H9 (cell line): ENCODE measurements at regions not wholly inside any gene's neighbourhood (a gene's known extent, or its start where the extent isn't known, plus 50 kb on each side); places are given as distances from the start of the nearest gene placed in this dataset.

Source experiments
- DNase-seq: peaks from one replicate; pipeline ENCODE4 v3.0.0-alpha.2; 2017
- H2AFZ ChIP-seq: one replicate; pipeline ENCODE4 v1.6.1; 2013; ENCODE audit warnings: mild to moderate bottlenecking, low read length, control low read depth, moderate library complexity
- H2AK5ac ChIP-seq: 2 replicates; pipeline ENCODE4 v1.6.1; 2013; ENCODE audit warnings: low read length, control low read depth, mixed read lengths; ENCODE audit not compliant: insufficient read length
- H2BK120ac ChIP-seq: one replicate; pipeline ENCODE4 v1.6.1; 2013; ENCODE audit warnings: low read depth, mild to moderate bottlenecking, low read length, control low read depth, inconsistent platforms; ENCODE audit not compliant: poor library complexity, severe bottlenecking
- H2BK12ac ChIP-seq: 2 replicates; pipeline ENCODE4 v1.6.1; 2013; ENCODE audit warnings: low read length, control low read depth, mixed read lengths, low read depth; ENCODE audit not compliant: insufficient read length
- H2BK15ac ChIP-seq: 2 replicates; pipeline ENCODE4 v1.6.1; 2013; ENCODE audit warnings: low read depth, low read length, control low read depth
- H2BK20ac ChIP-seq: one replicate; pipeline ENCODE4 v1.6.1; 2013; ENCODE audit warnings: low read depth, mild to moderate bottlenecking, low read length, control low read depth, inconsistent platforms; ENCODE audit not compliant: poor library complexity, severe bottlenecking
- H2BK5ac ChIP-seq: 2 replicates; pipeline ENCODE4 v1.6.1; 2013; ENCODE audit warnings: low read length, control low read depth, mixed read lengths; ENCODE audit not compliant: insufficient read length
- H3K14ac ChIP-seq: 2 replicates; pipeline ENCODE4 v1.6.1; 2013; ENCODE audit warnings: low read length, control low read depth; ENCODE audit not compliant: insufficient read depth
- H3K18ac ChIP-seq: 2 replicates; pipeline ENCODE4 v1.6.1; 2013; ENCODE audit warnings: low read depth, mild to moderate bottlenecking, mixed read lengths, low read length, control low read depth; ENCODE audit not compliant: insufficient read length
- H3K23ac ChIP-seq: 2 replicates; pipeline ENCODE4 v1.6.1; 2013; ENCODE audit warnings: low read length, control low read depth, mixed read lengths, low read depth; ENCODE audit not compliant: insufficient read length
- H3K23me2 ChIP-seq: 2 replicates; pipeline ENCODE4 v1.6.1; 2013; ENCODE audit warnings: low read depth, mild to moderate bottlenecking, mixed read lengths, low read length, control low read depth; ENCODE audit not compliant: insufficient read length, poor library complexity, severe bottlenecking
- H3K27ac ChIP-seq: 2 replicates; pipeline ENCODE4 v1.5.1; 2013; ENCODE audit warnings: low read length, control low read depth, mixed read lengths, low read depth; ENCODE audit not compliant: insufficient read length
- H3K27me3 ChIP-seq: 2 replicates; pipeline ENCODE4 v1.6.1; 2013; ENCODE audit warnings: low read length, control low read depth, inconsistent platforms; ENCODE audit not compliant: insufficient read depth
- H3K4ac ChIP-seq: 2 replicates; pipeline ENCODE4 v1.6.1; 2013; ENCODE audit warnings: low read depth, mild to moderate bottlenecking, control low read depth, inconsistent platforms, low read length, moderate library complexity
- H3K4me1 ChIP-seq: 2 replicates; pipeline ENCODE4 v1.6.1; 2013; ENCODE audit warnings: low read length, control low read depth, inconsistent platforms; ENCODE audit not compliant: insufficient read depth
- H3K4me2 ChIP-seq: 2 replicates; pipeline ENCODE4 v1.6.1; 2013; ENCODE audit warnings: low read length, control low read depth, mixed read lengths; ENCODE audit not compliant: insufficient read length, insufficient read depth
- H3K56ac ChIP-seq: 2 replicates; pipeline ENCODE4 v1.6.1; 2013; ENCODE audit warnings: low read depth, mild to moderate bottlenecking, mixed read lengths, low read length, control low read depth; ENCODE audit not compliant: insufficient read length
- H3K79me1 ChIP-seq: 2 replicates; pipeline ENCODE4 v1.6.1; 2013; ENCODE audit warnings: low read depth, mild to moderate bottlenecking, moderate library complexity, low read length, control low read depth, inconsistent platforms; ENCODE audit not compliant: insufficient read depth, poor library complexity, severe bottlenecking
- H3K79me2 ChIP-seq: 2 replicates; pipeline ENCODE4 v1.6.1; 2013; ENCODE audit warnings: low read length, control low read depth, inconsistent platforms; ENCODE audit not compliant: insufficient read depth
- H3K9ac ChIP-seq: 2 replicates; pipeline ENCODE4 v1.6.1; 2013; ENCODE audit warnings: low read length, control low read depth, mixed read lengths; ENCODE audit not compliant: insufficient read length; ENCODE audit errors: extremely low read depth
- H3K9me3 ChIP-seq: one replicate; pipeline ENCODE4 v1.6.1; 2013; ENCODE audit warnings: low read depth, low read length, inconsistent platforms; ENCODE audit not compliant: control insufficient read depth
- H3T11ph ChIP-seq: one replicate; pipeline ENCODE4 v1.6.1; 2013; ENCODE audit warnings: mild to moderate bottlenecking, low read length, control low read depth, inconsistent platforms
- H4K20me1 ChIP-seq: one replicate; pipeline ENCODE4 v1.6.1; 2013; ENCODE audit not compliant: control insufficient read depth, insufficient read length, insufficient read depth
- H4K5ac ChIP-seq: 2 replicates; pipeline ENCODE4 v1.6.1; 2013; ENCODE audit warnings: low read depth, mild to moderate bottlenecking, mixed read lengths, low read length, control low read depth; ENCODE audit not compliant: insufficient read length
- H4K8ac ChIP-seq: replicated peaks from 2 replicates; pipeline ENCODE4 v1.6.1; 2013; ENCODE audit warnings: low read length, control low read depth, mixed read lengths, low read depth; ENCODE audit not compliant: insufficient read length
- H4K91ac ChIP-seq: 2 replicates; pipeline ENCODE4 v1.6.1; 2013; ENCODE audit warnings: low read depth, mild to moderate bottlenecking, moderate library complexity, mixed read lengths, low read length, control low read depth; ENCODE audit not compliant: insufficient read length
- H3K27ac Mint-ChIP-seq, 3 experiments: 2 replicates in 2 of 3; 3 replicates in 1 of 3; pipeline ENCODE4 v1.8.0; 2020 to 2021; ENCODE audit warnings: mixed read lengths in 3 of 3, mild to moderate bottlenecking in 1 of 3, moderate library complexity in 1 of 3
- H3K27me3 Mint-ChIP-seq: 2 replicates; pipeline ENCODE4 v1.8.0; 2021; ENCODE audit warnings: low read depth, mild to moderate bottlenecking, moderate library complexity, mixed read lengths
- H3K36me3 Mint-ChIP-seq, 3 experiments: 2 replicates in 2 of 3; 3 replicates in 1 of 3; pipeline ENCODE4 v1.8.0; 2020 to 2021; ENCODE audit warnings: low read depth in 3 of 3, mixed read lengths in 3 of 3; ENCODE audit not compliant: insufficient read depth in 1 of 3
- H3K4me1 Mint-ChIP-seq, 2 experiments: 2 replicates each; pipeline ENCODE4 v1.8.0; 2020; ENCODE audit warnings: mixed read lengths in 2 of 2
- H3K4me3 Mint-ChIP-seq, 2 experiments: 2 replicates in 1 of 2; 3 replicates in 1 of 2; pipeline ENCODE4 v1.8.0; 2020 to 2021; ENCODE audit warnings: mild to moderate bottlenecking in 2 of 2, mixed read lengths in 2 of 2, moderate library complexity in 1 of 2
- H3K9me3 Mint-ChIP-seq, 2 experiments: 2 replicates in 1 of 2; 3 replicates in 1 of 2; pipeline ENCODE4 v1.8.0; 2020; ENCODE audit warnings: mild to moderate bottlenecking in 2 of 2, mixed read lengths in 2 of 2, moderate library complexity in 1 of 2
- WGBS: extraction: QIAGEN DNeasy Blood & Tissue Kit; methylation state at CpG from one replicate; pipeline ENCODE4 v1.1.7; 2013; ENCODE audit warnings: missing lambda C conversion rate, low lambda C conversion rate, mixed read lengths; ENCODE audit not compliant: insufficient read length; ENCODE audit errors: extremely low coverage; 5-methylcytosine and 5-hydroxymethylcytosine counted together
- TF ChIP-seq, protein P1 (sequence below): fragments of 200-600 bp; sonication (generic); conservative IDR thresholded peaks from 3 replicates; pipeline ENCODE4 v1.8.0; 2021; ENCODE audit warnings: antibody characterized with exemption, mild to moderate bottlenecking

DNA sequence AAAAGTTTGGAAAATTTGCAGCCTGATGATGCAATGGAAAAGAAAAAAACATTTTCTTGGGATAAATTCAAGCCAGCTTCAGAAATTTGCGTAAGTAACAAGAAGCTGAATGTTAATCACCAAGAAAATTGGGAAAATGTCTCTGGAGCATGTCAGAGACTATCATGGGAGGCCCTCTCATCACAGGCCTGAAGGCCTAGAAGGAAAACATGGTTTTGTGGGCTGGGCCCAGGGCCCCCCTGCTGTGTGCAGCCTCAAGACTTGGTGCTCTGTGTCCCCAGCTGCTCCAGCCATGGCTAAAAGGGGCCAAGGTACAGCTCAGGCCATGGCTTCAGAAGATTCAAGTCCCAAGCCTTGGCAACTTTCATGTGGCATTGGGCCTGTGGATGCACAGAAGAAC lies 1049.8 kb upstream of the GRIA3 start:
- no peak overlapping the region for H3K27ac Mint-ChIP-seq
- H3K36me3 Mint-ChIP-seq = peaks cover 7 to 18% (median 11%) of the 10 kb centered on the region in 3 experiments
- no peak overlapping the region for H3K4me3 Mint-ChIP-seq
- no peak overlapping the region for H3K23ac ChIP-seq
- no peak overlapping the region for H3T11ph ChIP-seq
- DNase-seq = no peak
- no peak overlapping the region for H3K9ac ChIP-seq
- H4K5ac ChIP-seq = no peak overlapping the region
- no peaks in the 10 kb centered on the region for H3K79me2 ChIP-seq
- no peaks in the 10 kb centered on the region for H3K23me2 ChIP-seq
- no peaks in the 10 kb centered on the region for H3K27me3 Mint-ChIP-seq
- H2BK5ac ChIP-seq = no peak overlapping the region
- no peak overlapping the region for H3K4me2 ChIP-seq
- no peak overlapping the region for H2BK120ac ChIP-seq
- no peak overlapping the region for H3K14ac ChIP-seq
- no peak overlapping the region for H2BK15ac ChIP-seq
- H4K8ac ChIP-seq = no peak overlapping the region
- H2AK5ac ChIP-seq = no peak overlapping the region
- WGBS = no CpG with 5 or more reads among the region's 1 CpG
- H3K4ac ChIP-seq = no peak overlapping the region
- H4K91ac ChIP-seq = no peak overlapping the region
- no peak overlapping the region for H3K56ac ChIP-seq
- no peak overlapping the region for H3K18ac ChIP-seq
- peaks cover 5% of the 10 kb centered on the region in 2 experiments for H3K4me1 Mint-ChIP-seq
- H3K9me3 ChIP-seq = no peaks in the 10 kb centered on the region
- no peak overlapping the region for H2BK20ac ChIP-seq
- H2BK12ac ChIP-seq = no peak overlapping the region
- no peak overlapping the region for H3K27ac ChIP-seq
- no peak overlapping the region for H2AFZ ChIP-seq
- H3K9me3 Mint-ChIP-seq = peaks cover 16 to 19% of the 10 kb centered on the region in 2 experiments; a peak in 4 of 5 replicates
- no peaks in the 10 kb centered on the region for H4K20me1 ChIP-seq
- no peaks in the 10 kb centered on the region for H3K79me1 ChIP-seq
- no peaks in the 10 kb centered on the region for H3K27me3 ChIP-seq
- H3K4me1 ChIP-seq = 0 out of 2 replicates have a peak, but pooled peaks cover 3% of the 10 kb centered on the region
- TF ChIP-seq, protein P1, sequence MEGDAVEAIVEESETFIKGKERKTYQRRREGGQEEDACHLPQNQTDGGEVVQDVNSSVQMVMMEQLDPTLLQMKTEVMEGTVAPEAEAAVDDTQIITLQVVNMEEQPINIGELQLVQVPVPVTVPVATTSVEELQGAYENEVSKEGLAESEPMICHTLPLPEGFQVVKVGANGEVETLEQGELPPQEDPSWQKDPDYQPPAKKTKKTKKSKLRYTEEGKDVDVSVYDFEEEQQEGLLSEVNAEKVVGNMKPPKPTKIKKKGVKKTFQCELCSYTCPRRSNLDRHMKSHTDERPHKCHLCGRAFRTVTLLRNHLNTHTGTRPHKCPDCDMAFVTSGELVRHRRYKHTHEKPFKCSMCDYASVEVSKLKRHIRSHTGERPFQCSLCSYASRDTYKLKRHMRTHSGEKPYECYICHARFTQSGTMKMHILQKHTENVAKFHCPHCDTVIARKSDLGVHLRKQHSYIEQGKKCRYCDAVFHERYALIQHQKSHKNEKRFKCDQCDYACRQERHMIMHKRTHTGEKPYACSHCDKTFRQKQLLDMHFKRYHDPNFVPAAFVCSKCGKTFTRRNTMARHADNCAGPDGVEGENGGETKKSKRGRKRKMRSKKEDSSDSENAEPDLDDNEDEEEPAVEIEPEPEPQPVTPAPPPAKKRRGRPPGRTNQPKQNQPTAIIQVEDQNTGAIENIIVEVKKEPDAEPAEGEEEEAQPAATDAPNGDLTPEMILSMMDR = no peak
